IMR-90 (cell line): ENCODE measurements at regions not wholly inside any gene's neighbourhood (a gene's known extent, or its start where the extent isn't known, plus 50 kb on each side); places are given as distances from the start of the nearest gene placed in this dataset.

Experiments
- ATAC-seq: fragments of 200-7000 bp; cut with Tn5 transposase; 2 replicates; pipeline ENCODE4 v1.9.1; 2020; ENCODE audit warnings: low read depth, mild to moderate bottlenecking, moderate library complexity
- BruUV-seq: library from RNA; stranded (reverse); fragments of 400-500 nt; replicated peaks from 2 replicates; lab custom pipeline; 2021; lab: Mats Ljungman, UMichigan
- CTCF ChIA-PET: fragments of 300-600 bp; formaldehyde crosslinking; extraction: SDS; loops from one replicate; lab custom pipeline; 2021; ENCODE audit warnings: antibody characterized with exemption; lab: Yijun Ruan, JAX
- POLR2A ChIA-PET: fragments of 300-600 bp; sonication (Branson Sonifier 250); formaldehyde crosslinking; loops from one replicate; lab custom pipeline; 2022; ENCODE audit warnings: antibody characterized with exemption; ENCODE audit not compliant: unreplicated experiment; lab: Charles Lee
- DNase-seq: peaks from one replicate; pipeline ENCODE4 v3.0.0; 2013
- H2AFZ ChIP-seq: replicated peaks from 2 replicates; pipeline ENCODE3; 2013; ENCODE audit warnings: low read length, mild to moderate bottlenecking; ENCODE audit not compliant: poor library complexity
- H2AK5ac ChIP-seq: 2 replicates; pipeline ENCODE4 v1.6.1; 2013; ENCODE audit warnings: low read depth, low read length, inconsistent platforms
- H2AK9ac ChIP-seq: replicated peaks from 2 replicates; pipeline ENCODE3; 2013; ENCODE audit warnings: mild to moderate bottlenecking, low read depth, low read length, moderate library complexity; ENCODE audit not compliant: poor library complexity
- H2BK120ac ChIP-seq: 2 replicates; pipeline ENCODE4 v1.6.1; 2013; ENCODE audit warnings: low read depth, low read length, inconsistent platforms
- H2BK15ac ChIP-seq: 3 replicates; pipeline ENCODE4 v1.6.1; 2013; ENCODE audit warnings: low read depth, low read length, inconsistent platforms
- H2BK20ac ChIP-seq: 2 replicates; pipeline ENCODE4 v1.6.1; 2013; ENCODE audit warnings: low read depth, mild to moderate bottlenecking, inconsistent platforms, low read length, moderate library complexity
- H2BK5ac ChIP-seq: 2 replicates; pipeline ENCODE4 v1.6.1; 2013; ENCODE audit warnings: mild to moderate bottlenecking, low read depth, low read length, inconsistent platforms; ENCODE audit not compliant: poor library complexity, severe bottlenecking
- H3K14ac ChIP-seq: replicated peaks from 2 replicates; pipeline ENCODE4 v1.6.1; 2013; ENCODE audit warnings: low read depth, low read length, inconsistent platforms
- H3K18ac ChIP-seq: 2 replicates; pipeline ENCODE4 v1.6.1; 2013; ENCODE audit warnings: low read depth, low read length, control low read depth
- H3K23ac ChIP-seq: 2 replicates; pipeline ENCODE4 v1.6.1; 2013; ENCODE audit warnings: low read depth, low read length, inconsistent platforms
- H3K27ac ChIP-seq: 2 replicates; pipeline ENCODE4 v1.5.1; 2013; ENCODE audit warnings: mild to moderate bottlenecking, control low read depth, low read length; ENCODE audit not compliant: insufficient read depth
- H3K27me3 ChIP-seq: 2 replicates; pipeline ENCODE4 v1.6.1; 2013; ENCODE audit warnings: low read length; ENCODE audit not compliant: control insufficient read depth, insufficient read depth
- H3K36me3 ChIP-seq: 2 replicates; pipeline ENCODE4 v1.6.1; 2013; ENCODE audit warnings: low read length, mixed read lengths; ENCODE audit not compliant: control insufficient read depth, insufficient read depth
- H3K4ac ChIP-seq: 2 replicates; pipeline ENCODE4 v1.6.1; 2013; ENCODE audit warnings: low read depth, low read length, inconsistent platforms
- H3K4me1 ChIP-seq: 2 replicates; pipeline ENCODE4 v1.6.1; 2013; ENCODE audit warnings: low read length, mixed read lengths; ENCODE audit not compliant: control insufficient read depth, insufficient read depth
- H3K4me2 ChIP-seq: 2 replicates; pipeline ENCODE4 v1.6.1; 2013; ENCODE audit warnings: low read depth, mild to moderate bottlenecking, control low read depth, low read length, moderate library complexity
- H3K4me3 ChIP-seq: 2 replicates; pipeline ENCODE4 v1.5.1; 2013; ENCODE audit warnings: low read depth, mild to moderate bottlenecking, control low read depth, low read length, moderate library complexity; ENCODE audit not compliant: insufficient read depth
- H3K56ac ChIP-seq: 2 replicates; pipeline ENCODE4 v1.6.1; 2013; ENCODE audit warnings: low read length, inconsistent platforms; ENCODE audit not compliant: insufficient read depth; ENCODE audit errors: extremely low read depth
- H3K79me1 ChIP-seq, 2 experiments: 2 replicates each; pipeline ENCODE4 v1.6.1; 2013; ENCODE audit warnings: low read length in 2 of 2, inconsistent platforms in 1 of 2, low read depth in 1 of 2
- H3K9ac ChIP-seq: 2 replicates; pipeline ENCODE4 v1.6.1; 2013; ENCODE audit warnings: low read depth, low read length, control low read depth
- H3K9me1 ChIP-seq: 2 replicates; pipeline ENCODE4 v1.6.1; 2013; ENCODE audit warnings: low read length, inconsistent platforms; ENCODE audit not compliant: insufficient read depth
- H3K9me3 ChIP-seq: 2 replicates; pipeline ENCODE4 v1.6.1; 2013; ENCODE audit warnings: low read length; ENCODE audit not compliant: control insufficient read depth, insufficient read depth
- H4K20me1 ChIP-seq: 2 replicates; pipeline ENCODE4 v1.6.1; 2013; ENCODE audit warnings: low read length, inconsistent platforms; ENCODE audit not compliant: insufficient read depth
- H4K5ac ChIP-seq: 2 replicates; pipeline ENCODE4 v1.6.1; 2013; ENCODE audit warnings: mild to moderate bottlenecking, low read depth, low read length, control low read depth
- H4K8ac ChIP-seq, 2 experiments: 2 replicates each; pipeline ENCODE4 v1.6.1; 2013; ENCODE audit warnings: low read depth in 2 of 2, low read length in 2 of 2, control low read depth in 1 of 2, inconsistent platforms in 1 of 2
- H4K91ac ChIP-seq: 2 replicates; pipeline ENCODE4 v1.6.1; 2013; ENCODE audit warnings: low read depth, low read length, inconsistent platforms; ENCODE audit not compliant: insufficient read depth
- BHLHE40 ChIP-seq: fragments of 150-350 bp; IDR thresholded peaks from 2 replicates; pipeline ENCODE4 v1.6.1; 2016; ENCODE audit warnings: mild to moderate bottlenecking, low read depth, low read length
- RAD21 ChIP-seq: IDR thresholded peaks from 2 replicates; pipeline ENCODE4 v1.6.1; 2012; ENCODE audit warnings: low read length, improper control_type of control experiment
- WGBS, 2 experiments: methylation state at CpG; one replicate each; pipeline versions ENCODE4 v1.1.5 to v1.1.7; 2013; ENCODE audit warnings: missing lambda C conversion rate in 2 of 2; ENCODE audit not compliant: insufficient read length in 1 of 2; ENCODE audit errors: extremely low coverage in 2 of 2; 5-methylcytosine and 5-hydroxymethylcytosine counted together
- dilution Hi-C: fragments of 300-500 bp; cut with HindIII; formaldehyde crosslinking; loops from one replicate; pipeline ENCODE4 v1.14.3; 2018; ENCODE audit warnings: low sequenced_read_pairs; ENCODE audit not compliant: unreplicated experiment
- in situ Hi-C: fragments of 300-500 bp; cut with MboI; formaldehyde crosslinking; loops from 3 replicates; pipeline ENCODE4 v1.14.3; 2019; ENCODE audit warnings: low sequenced_read_pairs, inconsistent platforms, mixed read lengths
- intact Hi-C: fragments of 100-400 bp; cut with micrococcal nuclease; formaldehyde crosslinking; loops from 2 replicates; pipeline ENCODE4 v1.10.0; 2022
- TF ChIP-seq, protein P1 (sequence below): fragments of 150-350 bp; IDR thresholded peaks from 2 replicates; pipeline ENCODE4 v1.6.1; 2017; ENCODE audit warnings: mild to moderate bottlenecking, antibody characterized with exemption, low read length, low read depth

DNA sequence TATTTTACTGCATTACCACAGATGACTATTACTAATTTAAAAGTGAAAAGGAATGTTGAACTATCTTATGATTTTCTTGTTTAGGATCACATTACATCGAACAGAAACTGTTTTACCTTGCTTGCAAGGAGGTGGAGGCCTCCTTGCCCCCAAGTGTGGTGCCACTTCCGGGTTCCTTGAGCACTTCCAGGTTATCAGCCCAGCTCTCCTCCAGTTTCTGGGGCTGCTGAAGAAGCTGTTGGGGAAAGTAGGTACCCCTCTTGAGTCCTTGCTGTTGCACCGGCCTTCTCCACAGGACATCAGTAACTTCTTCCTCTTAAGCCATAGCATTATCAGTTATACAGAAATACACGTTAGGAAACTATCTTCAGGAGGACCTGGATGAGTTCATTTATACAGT, 278.2 kb downstream of the DMRT2 start:
- H4K8ac ChIP-seq = no peak overlapping the region
- H3K9me1 ChIP-seq = no peaks in the 10 kb centered on the region
- intact Hi-C loops = no loop called here
- H3K14ac ChIP-seq = no peak overlapping the region
- no peak for ATAC-seq
- no peaks in the 10 kb centered on the region for H3K27me3 ChIP-seq
- peaks cover 2% of the 10 kb centered on the region for H3K9me3 ChIP-seq
- no peak overlapping the region for H2BK5ac ChIP-seq
- H2AK9ac ChIP-seq = no peak overlapping the region
- dilution Hi-C loops = no loop called here
- no peaks in the 10 kb centered on the region for H4K20me1 ChIP-seq
- no peak overlapping the region for H2AFZ ChIP-seq
- H2AK5ac ChIP-seq = no peak overlapping the region
- H3K23ac ChIP-seq = no peak overlapping the region
- no peak overlapping the region for H4K91ac ChIP-seq
- no TSS peak for BruUV-seq
- no peak overlapping the region for H2BK15ac ChIP-seq
- no peak overlapping the region for H4K5ac ChIP-seq
- no peak overlapping the region for H3K18ac ChIP-seq
- in situ Hi-C loops = no loop called here
- H3K36me3 ChIP-seq = no peaks in the 10 kb centered on the region
- no peak overlapping the region for H3K27ac ChIP-seq
- no peak overlapping the region for H3K4me2 ChIP-seq
- ChIA-PET POLR2A (no interaction called here), CTCF (no interaction called here)
- H3K4ac ChIP-seq = no peak overlapping the region
- no peaks in the 10 kb centered on the region for H3K79me1 ChIP-seq
- H3K4me3 ChIP-seq = no peak overlapping the region
- DNase-seq = no peak
- no peak overlapping the region for H2BK120ac ChIP-seq
- H3K9ac ChIP-seq = no peak overlapping the region
- no peak overlapping the region for H2BK20ac ChIP-seq
- WGBS, 2 experiments = no CpG with 5 or more reads among the region's 4 CpGs
- no peak overlapping the region for H3K56ac ChIP-seq
- H3K4me1 ChIP-seq = no peaks in the 10 kb centered on the region
- TF ChIP-seq BHLHE40 = no peak
- TF ChIP-seq, protein P1, sequence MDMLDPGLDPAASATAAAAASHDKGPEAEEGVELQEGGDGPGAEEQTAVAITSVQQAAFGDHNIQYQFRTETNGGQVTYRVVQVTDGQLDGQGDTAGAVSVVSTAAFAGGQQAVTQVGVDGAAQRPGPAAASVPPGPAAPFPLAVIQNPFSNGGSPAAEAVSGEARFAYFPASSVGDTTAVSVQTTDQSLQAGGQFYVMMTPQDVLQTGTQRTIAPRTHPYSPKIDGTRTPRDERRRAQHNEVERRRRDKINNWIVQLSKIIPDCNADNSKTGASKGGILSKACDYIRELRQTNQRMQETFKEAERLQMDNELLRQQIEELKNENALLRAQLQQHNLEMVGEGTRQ = no peak
- TF ChIP-seq RAD21 = no peak
